NCI-H1417 treated with DMSO at 0.1 percent for 48 hours (cell line): ENCODE measurements at regions not wholly inside any gene's neighbourhood (a gene's known extent, or its start where the extent isn't known, plus 50 kb on each side); places are given as distances from the start of the nearest gene placed in this dataset.
"Not testable (repeated sequence)": the region's sequence is repeated elsewhere in the genome, so short reads cannot be mapped to it uniquely, and the experiment has no call there.

Experiments used
- DNase-seq: peaks from one replicate; lab custom pipeline; 2025; lab: John Stamatoyannopoulos, UW

- no peak for DNase-seq
Measured at GRCh38 chr5:51034222-51034901, 348.9 kb upstream of the ISL1 start.

- no peak for DNase-seq
Measured at GRCh38 chr5:51039424-51040329, 343.6 kb upstream of the ISL1 start.

DNA sequence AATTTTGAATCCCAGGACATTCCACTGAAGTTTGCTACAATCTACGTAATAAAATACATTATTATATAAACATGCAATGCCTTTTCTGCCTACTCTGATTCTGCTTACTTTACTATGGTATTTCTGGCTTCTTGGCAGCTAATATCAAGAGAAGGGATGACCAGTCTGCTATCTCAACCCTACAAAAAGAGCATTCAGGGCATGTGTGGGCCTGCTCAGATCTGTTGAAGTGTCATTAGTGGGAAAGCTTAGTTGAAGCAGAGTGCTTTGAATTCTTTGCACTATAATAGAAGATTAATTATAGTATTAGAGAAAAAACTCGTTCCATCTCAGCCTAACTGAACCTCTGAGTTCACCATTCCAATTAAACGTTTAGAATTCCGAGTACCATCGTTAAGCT, 339.5 kb upstream of the ISL1 start:
- DNase-seq, result no peak

DNA sequence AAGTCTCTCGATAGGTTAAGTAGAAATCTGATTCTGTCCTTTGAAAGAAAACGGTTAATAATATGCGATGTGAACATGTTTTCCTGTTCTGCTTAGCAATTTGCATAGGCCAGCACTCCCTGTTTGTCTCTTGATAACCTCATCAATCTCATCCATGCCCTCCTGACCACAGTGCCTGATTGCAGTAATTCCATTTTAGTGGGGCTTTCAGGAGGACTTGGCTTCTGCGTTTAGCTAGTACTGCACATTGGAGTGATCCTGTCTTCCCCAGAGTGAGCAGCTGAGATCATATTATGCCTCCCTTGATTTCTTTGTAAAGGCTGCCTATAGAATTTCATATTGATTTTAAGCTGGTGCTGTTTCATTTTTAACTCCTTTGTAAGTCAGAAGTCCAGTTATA, 335.9 kb upstream of the ISL1 start:
- DNase-seq, result no peak

DNA sequence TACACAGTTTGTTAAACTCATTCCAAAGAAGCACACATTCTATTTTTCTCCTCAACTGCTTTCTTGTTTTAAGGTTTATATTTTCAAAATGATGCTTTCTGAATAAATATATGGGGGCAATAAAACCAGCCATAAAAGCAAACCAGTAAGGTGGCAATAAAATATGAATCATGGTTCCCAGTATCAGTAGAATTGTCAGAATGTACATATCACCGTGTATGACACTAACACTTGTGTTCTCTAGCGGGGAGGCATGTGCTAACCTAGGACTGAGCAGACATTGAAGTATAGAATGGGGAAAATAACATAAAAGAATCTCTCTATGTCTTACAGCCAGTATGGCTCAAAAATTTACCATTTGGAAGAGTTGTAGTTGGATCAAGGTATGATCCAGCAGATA, 329.9 kb upstream of the ISL1 start:
- no peak for DNase-seq

GRCh38 chr5:51060953-51061352, 322.3 kb upstream of the ISL1 start:
- DNase-seq, result no peak

DNA sequence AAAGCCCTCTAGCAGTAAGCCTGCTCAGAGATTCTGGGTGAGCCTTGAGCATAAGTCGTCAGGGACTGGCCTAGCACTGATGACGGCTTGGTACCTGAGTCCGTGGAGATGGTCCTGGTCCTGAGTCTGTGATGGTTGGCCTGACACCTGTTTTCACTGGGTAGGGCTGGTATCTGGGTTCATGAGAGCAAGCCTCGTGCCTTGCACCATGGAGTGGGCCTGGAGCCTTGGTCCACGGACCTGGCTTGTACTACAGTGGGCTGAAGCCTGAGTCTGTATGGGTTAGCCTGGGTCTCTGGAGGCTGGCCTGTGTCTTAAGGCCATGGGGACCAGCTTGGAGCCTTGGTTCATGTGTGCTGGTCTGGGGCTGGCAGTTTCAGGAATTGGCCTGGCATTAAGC, 310.3 kb upstream of the ISL1 start:
- DNase-seq, result no peak

DNA sequence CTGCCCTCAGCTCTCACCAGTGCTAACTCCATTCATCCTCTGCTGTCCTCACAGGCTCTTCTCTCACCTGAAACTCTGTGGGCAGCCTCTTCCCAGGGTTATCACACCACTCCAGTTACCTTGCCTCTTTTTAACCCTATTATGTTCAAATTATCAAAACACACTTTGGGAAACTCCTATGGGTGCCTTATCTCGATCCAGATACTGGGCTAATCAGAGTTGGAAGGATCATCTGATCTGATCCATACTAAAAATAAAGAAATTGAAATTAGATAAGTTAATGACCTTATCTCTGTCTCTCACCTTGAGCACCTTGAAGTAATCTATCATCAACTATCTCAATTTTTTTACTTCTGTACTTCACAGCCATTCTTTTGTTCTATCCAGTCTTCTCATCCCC, 300.5 kb upstream of the ISL1 start:
- DNase-seq, result no peak

GRCh38 chr5:51091816-51092215, 291.4 kb upstream of the ISL1 start:
- DNase-seq, result no peak

- DNase-seq, result no peak
Measured at GRCh38 chr5:51095486-51095885, 287.8 kb upstream of the ISL1 start.

GRCh38 chr5:51096859-51097258, 286.4 kb upstream of the ISL1 start:
- no peak for DNase-seq

GRCh38 chr5:51099173-51099853, 283.9 kb upstream of the ISL1 start:
- no peak for DNase-seq

DNA sequence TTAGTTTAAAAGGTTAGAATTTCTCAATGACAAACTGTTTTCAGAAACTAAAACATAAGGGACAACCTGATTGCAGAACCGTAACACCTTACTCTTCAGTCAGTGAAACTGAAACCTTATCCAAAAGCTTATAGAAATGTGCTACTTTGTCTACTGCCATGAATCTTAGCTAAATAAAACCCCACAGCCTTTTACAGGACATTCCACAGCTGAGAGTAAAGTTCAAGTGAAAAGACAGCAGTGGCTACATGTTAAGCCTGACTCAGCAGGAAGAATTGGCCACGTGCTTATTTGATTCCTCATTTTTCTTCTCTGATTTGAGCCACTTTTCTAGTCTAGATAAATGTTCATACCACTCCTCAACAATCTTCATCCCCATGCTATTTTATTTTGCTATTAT, 278.7 kb upstream of the ISL1 start:
- DNase-seq, result no peak

DNA sequence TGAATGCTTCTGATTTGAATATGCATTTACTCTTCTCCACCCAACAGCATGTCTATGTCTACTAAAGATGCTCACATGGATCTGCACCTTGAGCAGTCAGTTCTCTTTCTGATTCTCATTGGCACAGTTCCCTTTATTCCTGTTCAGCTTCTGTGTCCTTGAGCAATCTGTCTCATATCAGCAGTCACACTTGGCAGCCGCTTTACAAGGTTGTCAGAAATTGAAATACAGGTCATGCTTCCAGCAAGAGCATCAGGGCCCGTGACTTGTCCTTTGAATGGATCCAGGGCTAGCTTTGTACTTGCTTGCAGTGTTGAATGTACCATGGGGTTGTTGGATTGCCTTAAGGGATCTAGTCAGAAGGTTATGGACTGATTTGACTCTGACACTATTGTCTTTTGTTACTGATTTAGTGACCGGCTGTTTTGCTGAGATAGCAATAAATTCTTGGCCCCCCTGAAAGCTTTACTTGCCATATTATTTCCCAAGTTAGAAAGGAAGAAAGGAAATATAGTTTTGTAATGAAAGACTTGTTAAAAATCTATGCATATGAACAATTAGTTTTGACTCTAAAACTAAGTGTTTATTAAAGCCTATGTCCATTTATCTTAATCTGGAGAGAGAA, 273.4 kb upstream of the ISL1 start:
- no peak for DNase-seq

DNA sequence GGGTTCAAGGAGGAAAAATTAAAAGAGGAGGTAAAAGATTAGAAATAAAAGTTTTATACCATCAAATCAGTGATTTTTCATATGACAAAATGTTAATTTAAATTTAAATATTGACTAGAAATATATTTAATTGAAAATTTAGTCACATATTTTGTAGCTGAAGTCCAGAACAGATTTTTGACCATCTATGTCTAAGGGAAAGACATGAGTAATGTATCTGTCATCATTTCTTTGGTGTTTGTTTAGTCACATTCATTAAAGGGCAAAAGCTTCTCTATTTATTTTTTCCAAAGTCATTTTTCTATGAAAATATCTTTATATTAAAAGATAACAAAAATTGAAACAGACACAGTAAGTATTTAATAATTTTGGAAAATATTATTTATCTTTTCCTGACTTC, 252.0 kb upstream of the ISL1 start:
- DNase-seq, result no peak

GRCh38 chr5:51138164-51138563, 245.1 kb upstream of the ISL1 start:
- DNase-seq, result no peak

DNA sequence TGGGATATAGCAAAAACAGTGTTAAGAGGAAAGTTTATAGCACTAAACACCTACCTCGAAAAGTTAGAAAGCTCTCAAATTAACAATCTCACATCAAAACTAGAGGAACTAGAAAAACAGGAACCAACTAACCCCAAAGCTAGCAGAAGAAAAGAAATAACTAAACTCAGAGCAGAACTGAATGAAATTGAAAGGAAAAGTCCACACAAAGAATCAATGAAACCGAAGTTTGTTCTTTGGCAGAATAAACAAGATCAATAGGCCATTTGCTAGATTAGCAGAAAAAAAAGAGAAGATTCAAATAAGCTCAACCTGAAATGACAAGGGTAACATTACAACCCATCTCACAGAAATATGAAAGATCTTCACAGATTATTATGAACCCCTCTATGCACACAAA, 234.8 kb upstream of the ISL1 start:
- DNase-seq, result no peak

DNA sequence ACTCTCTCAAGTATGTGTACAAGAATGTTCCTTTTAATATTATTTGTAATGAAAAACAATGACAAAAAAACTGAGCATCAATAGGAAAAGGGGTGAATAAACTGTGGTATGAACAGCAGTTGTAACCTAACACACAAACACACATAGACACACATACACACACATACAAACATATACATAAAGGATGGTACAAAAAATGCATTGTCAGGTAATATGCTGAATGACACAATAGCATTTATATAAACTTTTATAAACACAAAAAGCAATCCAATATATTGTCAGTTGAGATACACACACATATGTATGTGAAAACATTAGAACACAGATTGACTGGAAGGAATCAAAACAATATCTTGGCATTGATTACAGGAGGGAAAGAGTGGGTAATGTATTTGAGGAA, 227.0 kb upstream of the ISL1 start:
- no peak for DNase-seq

DNA sequence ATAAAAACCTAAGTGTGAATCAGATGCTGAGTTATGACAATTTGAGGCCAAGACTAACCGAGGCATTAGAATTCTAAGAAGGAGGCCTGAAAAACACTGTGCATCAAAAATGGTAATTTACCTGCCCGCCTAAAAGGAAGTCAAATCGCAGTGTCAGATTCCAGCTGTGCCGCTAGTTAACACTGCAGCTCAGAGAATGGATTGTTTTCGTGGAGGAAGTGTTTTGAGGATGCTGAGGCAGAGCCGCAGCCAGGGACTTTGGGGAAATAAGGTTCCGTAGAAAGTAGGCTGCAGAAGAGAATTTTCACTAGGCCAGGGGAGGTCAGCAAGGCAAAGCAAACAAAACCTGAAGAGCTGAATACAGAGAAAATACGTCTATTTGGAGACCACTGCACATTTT, 226.4 kb upstream of the ISL1 start:
- no peak for DNase-seq

- DNase-seq, result no peak
Measured at GRCh38 chr5:51159164-51159563, 224.1 kb upstream of the ISL1 start.

GRCh38 chr5:51159606-51160005, 223.6 kb upstream of the ISL1 start:
- no peak for DNase-seq

GRCh38 chr5:51162245-51162644, 221.0 kb upstream of the ISL1 start:
- DNase-seq, result no peak

DNA sequence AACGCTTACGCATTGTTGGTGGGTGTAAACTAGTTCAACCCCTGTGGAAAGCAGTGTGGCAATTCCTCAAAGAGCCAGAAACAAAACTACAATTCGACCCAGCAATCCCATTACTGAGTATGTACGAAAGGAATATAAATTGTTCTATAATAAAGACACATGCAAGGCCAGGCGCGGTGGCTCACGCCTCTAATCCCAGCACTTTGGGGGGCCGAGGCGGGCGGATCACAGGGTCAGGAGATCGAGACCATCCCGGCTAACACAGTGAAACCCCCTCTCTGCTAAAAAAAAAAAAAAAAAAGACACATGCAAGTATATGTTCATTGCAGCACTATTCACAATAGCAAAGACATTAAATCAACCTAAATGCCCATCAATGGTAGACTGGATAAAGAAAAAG, 217.6 kb upstream of the ISL1 start:
- DNase-seq, result not testable (repeated sequence)
